NCI-H526 treated with DMSO at 0.1 percent for 48 hours (cell line): ENCODE measurements at regions not wholly inside any gene's neighbourhood (a gene's known extent, or its start where the extent isn't known, plus 50 kb on each side); places are given as distances from the start of the nearest gene placed in this dataset.

Experiments
- DNase-seq: peaks from one replicate; lab custom pipeline; 2025; lab: John Stamatoyannopoulos, UW

GRCh38 chr6:22809370-22809769 is 240.0 kb downstream of the HDGFL1 start:
- DNase-seq: no peak

GRCh38 chr6:22819209-22819608 is 249.8 kb downstream of the HDGFL1 start:
- DNase-seq: no peak

GRCh38 chr6:22821664-22822320 is 252.4 kb downstream of the HDGFL1 start:
- DNase-seq: no peak

GRCh38 chr6:22825210-22825609 is 255.8 kb downstream of the HDGFL1 start:
- DNase-seq: no peak

GRCh38 chr6:22826961-22827360 is 257.6 kb downstream of the HDGFL1 start:
- no peak for DNase-seq

- no peak for DNase-seq
Measured at GRCh38 chr6:22827760-22828159, 258.4 kb downstream of the HDGFL1 start.

- DNase-seq: peak; percentile 36
Measured at GRCh38 chr6:22828179-22829062, 259.1 kb downstream of the HDGFL1 start.

- no peak for DNase-seq
Measured at GRCh38 chr6:22829070-22829469, 259.7 kb downstream of the HDGFL1 start.

- DNase-seq: no peak
Measured at GRCh38 chr6:22830463-22830862, 261.1 kb downstream of the HDGFL1 start.

- DNase-seq: no peak
Measured at GRCh38 chr6:22833191-22833590, 263.8 kb downstream of the HDGFL1 start.

GRCh38 chr6:22838345-22838744 is 269.0 kb downstream of the HDGFL1 start:
- no peak for DNase-seq

GRCh38 chr6:22845467-22845866 is 276.1 kb downstream of the HDGFL1 start:
- no peak for DNase-seq

GRCh38 chr6:22848121-22848520 is 278.8 kb downstream of the HDGFL1 start:
- no peak for DNase-seq

GRCh38 chr6:22849921-22850320 is 280.6 kb downstream of the HDGFL1 start:
- no peak for DNase-seq

GRCh38 chr6:22852101-22852500 is 282.7 kb downstream of the HDGFL1 start:
- DNase-seq: no peak

- no peak for DNase-seq
Measured at GRCh38 chr6:22873513-22874136, 304.3 kb downstream of the HDGFL1 start.

- no peak for DNase-seq
Measured at GRCh38 chr6:22875845-22876244, 306.5 kb downstream of the HDGFL1 start.

- no peak for DNase-seq
Measured at GRCh38 chr6:22878324-22878701, 308.9 kb downstream of the HDGFL1 start.

GRCh38 chr6:22878706-22879105 is 309.3 kb downstream of the HDGFL1 start:
- DNase-seq: no peak

- no peak for DNase-seq
Measured at GRCh38 chr6:22880686-22881433, 311.5 kb downstream of the HDGFL1 start.

GRCh38 chr6:22882581-22882980 is 313.2 kb downstream of the HDGFL1 start:
- DNase-seq: no peak

GRCh38 chr6:22883061-22883717 is 313.8 kb downstream of the HDGFL1 start:
- no peak for DNase-seq
